Mucosa of descending colon (tissue), 3 donors: ENCODE measurements at regions not wholly inside any gene's neighbourhood (a gene's known extent, or its start where the extent isn't known, plus 50 kb on each side); places are given as distances from the start of the nearest gene placed in this dataset.

ENCODE experiments used
- ATAC-seq: fragments of 200-7000 bp; cut with Tn5 transposase; one replicate; pipeline ENCODE4 v1.9.1; 2020; ENCODE audit warnings: mild to moderate bottlenecking, moderate library complexity
- DNase-seq, 3 donors: peaks; one replicate each; pipeline ENCODE4 v3.0.0-alpha.2; 2020
- H3K36me3 ChIP-seq: fragments of 200-600 bp; one replicate; pipeline ENCODE4 v1.8.0; 2021; ENCODE audit warnings: low read depth, mild to moderate bottlenecking
- H3K4me1 ChIP-seq: fragments of 200-600 bp; one replicate; pipeline ENCODE4 v1.8.0; 2021; ENCODE audit warnings: low read depth, mild to moderate bottlenecking
- H3K4me3 ChIP-seq: fragments of 200-600 bp; one replicate; pipeline ENCODE4 v1.8.0; 2021; ENCODE audit warnings: mild to moderate bottlenecking
- H3K9me3 ChIP-seq: fragments of 200-600 bp; one replicate; pipeline ENCODE4 v1.8.0; 2021; ENCODE audit warnings: mild to moderate bottlenecking
- intact Hi-C, 2 donors: fragments of 100-400 bp; cut with DNase I in 1 of 2; cut with micrococcal nuclease in 1 of 2; formaldehyde crosslinking; loops; one replicate each; pipeline versions ENCODE4 v1.11.0 to v1.11.1; 2022; cut with DNase I, micrococcal nuclease
- TF ChIP-seq, protein P1 (sequence below): fragments of 200-600 bp; IDR thresholded peaks from one replicate; pipeline ENCODE4 v1.8.0; 2022; ENCODE audit warnings: antibody characterized with exemption, mild to moderate bottlenecking
- donor health status: DM: no; HTN: no; CAD: no; lungs with moderate emphysema.
- donor health status: DM: no; HTN: no; CAD: no.
- donor health status: DM: no; HTN: yes; CAD: no.

DNA sequence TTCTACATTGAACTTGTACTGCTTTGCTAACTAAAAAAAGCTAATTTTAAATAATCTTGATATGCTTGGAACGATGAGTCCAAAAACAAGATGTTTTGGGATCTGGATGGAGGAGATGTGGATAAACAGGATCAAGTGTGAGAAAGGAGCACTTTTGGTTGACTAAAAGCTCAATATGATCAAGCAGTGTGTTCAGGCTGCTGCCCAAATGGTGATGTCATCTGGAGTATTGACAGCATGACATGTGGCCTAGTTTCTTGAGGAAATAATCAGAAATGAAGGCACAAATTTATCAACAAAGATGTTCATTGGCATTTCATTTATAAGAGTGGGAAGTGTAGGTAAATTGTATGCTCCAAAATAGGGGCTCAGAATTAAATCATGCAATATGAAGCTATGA lies 161.2 kb downstream of the SOX2 start:
- TF ChIP-seq, protein P1, sequence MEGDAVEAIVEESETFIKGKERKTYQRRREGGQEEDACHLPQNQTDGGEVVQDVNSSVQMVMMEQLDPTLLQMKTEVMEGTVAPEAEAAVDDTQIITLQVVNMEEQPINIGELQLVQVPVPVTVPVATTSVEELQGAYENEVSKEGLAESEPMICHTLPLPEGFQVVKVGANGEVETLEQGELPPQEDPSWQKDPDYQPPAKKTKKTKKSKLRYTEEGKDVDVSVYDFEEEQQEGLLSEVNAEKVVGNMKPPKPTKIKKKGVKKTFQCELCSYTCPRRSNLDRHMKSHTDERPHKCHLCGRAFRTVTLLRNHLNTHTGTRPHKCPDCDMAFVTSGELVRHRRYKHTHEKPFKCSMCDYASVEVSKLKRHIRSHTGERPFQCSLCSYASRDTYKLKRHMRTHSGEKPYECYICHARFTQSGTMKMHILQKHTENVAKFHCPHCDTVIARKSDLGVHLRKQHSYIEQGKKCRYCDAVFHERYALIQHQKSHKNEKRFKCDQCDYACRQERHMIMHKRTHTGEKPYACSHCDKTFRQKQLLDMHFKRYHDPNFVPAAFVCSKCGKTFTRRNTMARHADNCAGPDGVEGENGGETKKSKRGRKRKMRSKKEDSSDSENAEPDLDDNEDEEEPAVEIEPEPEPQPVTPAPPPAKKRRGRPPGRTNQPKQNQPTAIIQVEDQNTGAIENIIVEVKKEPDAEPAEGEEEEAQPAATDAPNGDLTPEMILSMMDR: no peak
- Histone ChIP-seq H3K4me3 (no peak overlapping the region), H3K9me3 (no peaks in the 10 kb centered on the region), H3K4me1 (no peaks in the 10 kb centered on the region), H3K36me3 (no peaks in the 10 kb centered on the region)
- intact Hi-C loops: no loop called here
- DNase-seq: no peak
- no peak for ATAC-seq

DNA sequence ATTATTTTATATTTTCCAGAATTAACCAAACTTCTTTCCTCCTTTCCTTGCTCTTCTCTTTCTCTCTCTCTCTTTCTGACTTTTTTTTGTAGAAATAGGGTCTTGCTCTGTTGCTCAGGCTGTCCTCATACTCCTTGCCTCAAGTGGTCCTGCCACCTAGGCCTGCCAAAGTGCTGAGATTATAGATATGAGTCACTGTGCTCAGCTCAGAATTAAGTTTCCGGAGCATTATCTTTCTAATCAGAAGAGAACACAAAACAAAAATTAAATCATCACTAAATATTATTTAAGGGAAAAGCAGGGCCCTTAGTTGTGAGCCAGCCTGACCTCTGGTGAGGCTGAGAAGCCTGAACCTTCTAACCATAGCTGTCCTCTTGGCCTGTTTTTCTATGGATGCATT lies 168.2 kb downstream of the SOX2 start:
- Histone ChIP-seq H3K4me3 (no peak overlapping the region), H3K9me3 (no peaks in the 10 kb centered on the region), H3K4me1 (no peaks in the 10 kb centered on the region), H3K36me3 (no peaks in the 10 kb centered on the region)
- DNase-seq (no peak), ATAC-seq (no peak)
- intact Hi-C loops: no loop called here
- TF ChIP-seq, protein P1: no peak

DNA sequence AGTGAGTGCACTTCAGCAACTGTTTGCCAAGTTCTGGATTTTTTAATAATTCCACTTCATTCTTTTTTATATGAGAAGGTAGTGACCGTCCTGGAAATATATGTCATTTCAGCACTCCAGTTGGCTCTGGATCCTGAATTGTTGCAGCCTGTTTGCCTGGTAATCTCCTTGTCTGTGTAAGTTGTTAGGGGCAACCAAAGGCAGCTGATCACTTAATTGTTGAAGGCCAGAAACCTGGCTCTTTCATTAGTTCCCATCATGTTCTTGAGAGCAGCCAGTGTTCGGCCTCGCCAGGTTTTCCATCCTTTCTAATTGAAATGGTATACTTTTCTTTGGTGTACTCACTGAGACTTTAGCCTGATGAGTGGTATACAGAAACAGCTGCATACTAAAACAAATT lies 168.6 kb downstream of the SOX2 start:
- Histone ChIP-seq H3K4me1 (no peaks in the 10 kb centered on the region), H3K4me3 (no peak overlapping the region), H3K9me3 (no peaks in the 10 kb centered on the region), H3K36me3 (no peaks in the 10 kb centered on the region)
- TF ChIP-seq, protein P1: no peak
- DNase-seq: no peak
- intact Hi-C loops: no loop called here
- no peak for ATAC-seq

DNA sequence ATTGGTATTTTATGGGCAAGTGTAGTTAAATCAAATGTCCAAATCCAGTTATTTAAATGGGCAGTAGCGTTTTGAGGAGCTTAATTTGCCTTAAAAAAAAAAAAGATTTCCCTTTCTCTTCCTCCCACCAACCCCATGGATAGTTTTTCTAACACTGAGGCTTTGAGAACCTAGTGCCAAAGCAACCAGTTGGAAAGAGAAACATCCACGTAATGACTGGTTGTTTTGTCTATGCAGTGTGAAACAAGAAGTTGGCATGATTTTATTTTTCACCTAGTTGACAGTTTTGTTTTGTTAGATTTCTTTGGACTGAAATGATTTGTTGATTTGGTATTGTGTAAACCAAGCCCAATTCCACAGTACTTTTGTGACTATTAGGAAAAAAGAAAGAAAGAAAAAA lies 170.0 kb downstream of the SOX2 start:
- intact Hi-C loops: no loop called here
- Histone ChIP-seq H3K36me3 (no peaks in the 10 kb centered on the region), H3K4me1 (no peaks in the 10 kb centered on the region), H3K9me3 (no peaks in the 10 kb centered on the region), H3K4me3 (no peak overlapping the region)
- ATAC-seq: no peak
- DNase-seq: no peak
- TF ChIP-seq, protein P1: no peak

GRCh38 chr3:181885868-181886630 lies 174.3 kb downstream of the SOX2 start:
- Histone ChIP-seq H3K4me1 (no peaks in the 10 kb centered on the region), H3K4me3 (no peak overlapping the region), H3K9me3 (no peaks in the 10 kb centered on the region), H3K36me3 (no peaks in the 10 kb centered on the region)
- intact Hi-C loops: no loop called here
- TF ChIP-seq, protein P1: no peak
- no peak for ATAC-seq
- no peak for DNase-seq

DNA sequence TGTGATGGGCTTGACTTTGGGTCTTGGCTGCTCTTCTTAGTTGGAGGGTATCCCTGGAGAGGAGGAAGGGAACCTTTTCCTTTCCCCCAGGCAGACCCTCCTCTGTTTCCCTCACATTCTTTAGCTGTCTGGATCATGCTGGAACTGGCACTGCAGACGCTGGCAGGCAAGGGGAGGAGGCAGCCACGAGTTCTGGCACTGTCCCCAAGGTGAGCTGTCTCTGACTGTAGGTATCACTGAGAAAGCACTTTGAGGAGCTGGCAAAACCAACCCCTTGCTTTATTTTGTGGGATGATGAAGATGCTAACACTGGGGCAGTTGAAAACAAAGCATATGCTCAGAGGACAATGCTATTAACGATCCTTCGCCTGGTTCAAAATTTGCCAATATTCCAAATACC lies 175.0 kb downstream of the SOX2 start:
- ATAC-seq (no peak), DNase-seq (no peak)
- intact Hi-C loops: no loop called here
- Histone ChIP-seq H3K4me1 (no peaks in the 10 kb centered on the region), H3K36me3 (no peaks in the 10 kb centered on the region), H3K9me3 (no peaks in the 10 kb centered on the region), H3K4me3 (no peak overlapping the region)
- TF ChIP-seq, protein P1: no peak
